Mesothelial cell of epicardium (in vitro differentiated cells): ENCODE measurements at regions not wholly inside any gene's neighbourhood (a gene's known extent, or its start where the extent isn't known, plus 50 kb on each side); places are given as distances from the start of the nearest gene placed in this dataset.

Source experiments
- DNase-seq, 2 experiments: peaks; one replicate each; pipeline ENCODE4 v3.0.0; 2021; ENCODE audit warnings: low spot score in 2 of 2; ENCODE audit not compliant: unreplicated experiment in 2 of 2
- H3K27ac Mint-ChIP-seq: 2 replicates; pipeline ENCODE4 v1.8.0; 2021; ENCODE audit warnings: mixed read lengths
- H3K27me3 Mint-ChIP-seq: 2 replicates; pipeline ENCODE4 v1.8.0; 2021; ENCODE audit warnings: low read depth, mixed read lengths
- H3K36me3 Mint-ChIP-seq: 2 replicates; pipeline ENCODE4 v1.8.0; 2021; ENCODE audit warnings: mixed read lengths
- H3K4me1 Mint-ChIP-seq: 2 replicates; pipeline ENCODE4 v1.8.0; 2021; ENCODE audit warnings: mixed read lengths
- H3K4me3 Mint-ChIP-seq: 2 replicates; pipeline ENCODE4 v1.8.0; 2021; ENCODE audit warnings: mild to moderate bottlenecking, moderate library complexity, mixed read lengths
- H3K9me3 Mint-ChIP-seq: 2 replicates; pipeline ENCODE4 v1.8.0; 2021; ENCODE audit warnings: mixed read lengths
- CTCF ChIP-seq: fragments of 200-600 bp; sonication (generic); IDR thresholded peaks from one replicate; pipeline ENCODE4 v1.5.0; 2021; ENCODE audit warnings: antibody characterized with exemption; ENCODE audit not compliant: unreplicated experiment

- Mint-ChIP-seq H3K27me3 (no peaks in the 10 kb centered on the region), H3K27ac (no peak overlapping the region), H3K9me3 (peaks cover 25% of the 10 kb centered on the region), H3K4me1 (peaks cover 6% of the 10 kb centered on the region), H3K4me3 (no peak overlapping the region), H3K36me3 (peaks cover 6% of the 10 kb centered on the region)
- DNase-seq = no peak
- TF ChIP-seq CTCF = no peak
These were observed 508.8 kb upstream of the PTCHD4 start for GRCh38 chr6:48619771-48620170.

- peaks cover 16% of the 10 kb centered on the region for H3K4me1 Mint-ChIP-seq
- DNase-seq = no peak
- H3K4me3 Mint-ChIP-seq = no peak overlapping the region
- H3K9me3 Mint-ChIP-seq = peaks cover 27% of the 10 kb centered on the region
- H3K36me3 Mint-ChIP-seq = peaks cover 6% of the 10 kb centered on the region
- no peaks in the 10 kb centered on the region for H3K27me3 Mint-ChIP-seq
- no peak overlapping the region for H3K27ac Mint-ChIP-seq
- no peak for TF ChIP-seq CTCF
These were observed 504.0 kb upstream of the PTCHD4 start for GRCh38 chr6:48615041-48615440.

GRCh38 chr6:48614326-48614725 is 503.3 kb upstream of the PTCHD4 start:
- no peak overlapping the region for H3K4me3 Mint-ChIP-seq
- H3K27ac Mint-ChIP-seq = no peak overlapping the region
- H3K9me3 Mint-ChIP-seq = peaks cover 27% of the 10 kb centered on the region
- no peak for TF ChIP-seq CTCF
- H3K36me3 Mint-ChIP-seq = peaks cover 6% of the 10 kb centered on the region
- DNase-seq = no peak
- H3K4me1 Mint-ChIP-seq = peaks cover 16% of the 10 kb centered on the region
- no peaks in the 10 kb centered on the region for H3K27me3 Mint-ChIP-seq

- DNase-seq = no peak
- H3K4me1 Mint-ChIP-seq = peaks cover 16% of the 10 kb centered on the region
- H3K36me3 Mint-ChIP-seq = peaks cover 6% of the 10 kb centered on the region
- TF ChIP-seq CTCF = no peak
- H3K27ac Mint-ChIP-seq = no peak overlapping the region
- H3K27me3 Mint-ChIP-seq = no peaks in the 10 kb centered on the region
- H3K9me3 Mint-ChIP-seq = peaks cover 30% of the 10 kb centered on the region
- no peak overlapping the region for H3K4me3 Mint-ChIP-seq
These were observed 502.4 kb upstream of the PTCHD4 start for GRCh38 chr6:48613231-48613949.

GRCh38 chr6:48611332-48611731 is 500.3 kb upstream of the PTCHD4 start:
- Mint-ChIP-seq H3K27ac (no peak overlapping the region), H3K36me3 (no peaks in the 10 kb centered on the region), H3K4me1 (peaks cover 16% of the 10 kb centered on the region), H3K27me3 (no peaks in the 10 kb centered on the region), H3K4me3 (no peak overlapping the region), H3K9me3 (peaks cover 11% of the 10 kb centered on the region)
- no peak for DNase-seq
- no peak for TF ChIP-seq CTCF
